GM18507 (cell line): ENCODE measurements at regions not wholly inside any gene's neighbourhood (a gene's known extent, or its start where the extent isn't known, plus 50 kb on each side); places are given as distances from the start of the nearest gene placed in this dataset.

Source experiments
- DNase-seq: peaks from one replicate; pipeline ENCODE4 v3.0.0; 2011; ENCODE audit warnings: low read depth; ENCODE audit not compliant: insufficient read length; ENCODE audit errors: extremely low spot score
- FAIRE-seq: peaks from 2 replicates; lab custom pipeline; 2011; peaks lifted over from hg19 to GRCh38; lab: Jason Lieb, UNC

GRCh38 chr4:144589512-144589911 is 56.4 kb upstream of the HHIP start:
- DNase-seq, result no peak
- FAIRE-seq, result no peak

GRCh38 chr4:144590020-144590419 is 55.9 kb upstream of the HHIP start:
- DNase-seq (no peak), FAIRE-seq (no peak)

- DNase-seq (no peak), FAIRE-seq (no peak)
These were observed 54.6 kb upstream of the HHIP start for GRCh38 chr4:144591401-144591800.

- FAIRE-seq, result no peak
- DNase-seq, result no peak
These were observed 53.7 kb upstream of the HHIP start for GRCh38 chr4:144592264-144592663.

- no peak for DNase-seq
- no peak for FAIRE-seq
These were observed 51.4 kb upstream of the HHIP start for GRCh38 chr4:144594471-144594986.

GRCh38 chr4:144595681-144596080 is 50.3 kb upstream of the HHIP start:
- no peak for FAIRE-seq
- DNase-seq, result no peak
